SK-N-SH treated with all-trans-retinoic acid at 6 μM for 48 hours (cell line): ENCODE measurements at regions not wholly inside any gene's neighbourhood (a gene's known extent, or its start where the extent isn't known, plus 50 kb on each side); places are given as distances from the start of the nearest gene placed in this dataset.
"Not testable (repeated sequence)": the region's sequence is repeated elsewhere in the genome, so short reads cannot be mapped to it uniquely, and the experiment has no call there.

ENCODE experiments used
- ATAC-seq: fragments of 200-7000 bp; cut with Tn5 transposase; 3 replicates; pipeline ENCODE4 v1.9.1; 2020; ENCODE audit warnings: mild to moderate bottlenecking, moderate library complexity
- ARNTL ChIP-seq: fragments of 450-650 bp; formaldehyde crosslinking; IDR thresholded peaks from 2 replicates; pipeline ENCODE4 v1.5.0; 2020; ENCODE audit warnings: low read depth, mild to moderate bottlenecking, moderate library complexity, borderline replicate concordance
- CSDC2 ChIP-seq: fragments of 250-450 bp; sonication (Bioruptor Pico); IDR thresholded peaks from 2 replicates; pipeline ENCODE4 v1.5.0; 2020; ENCODE audit warnings: mild to moderate bottlenecking, moderate library complexity
- ESRRG ChIP-seq: fragments of 250-450 bp; sonication (Bioruptor Pico); IDR thresholded peaks from 2 replicates; pipeline ENCODE4 v1.6.1; 2021; ENCODE audit warnings: mild to moderate bottlenecking
- GLIS3 ChIP-seq: fragments of 250-450 bp; sonication (Bioruptor Pico); IDR thresholded peaks from 2 replicates; pipeline ENCODE4 v1.5.0; 2020; ENCODE audit warnings: mild to moderate bottlenecking, moderate library complexity
- PPARA ChIP-seq: fragments of 250-450 bp; sonication (Bioruptor Pico); IDR thresholded peaks from 2 replicates; pipeline ENCODE4 v1.5.0; 2020; ENCODE audit warnings: mild to moderate bottlenecking, borderline replicate concordance
- RARB ChIP-seq: fragments of 250-450 bp; sonication (Bioruptor Pico); IDR thresholded peaks from 2 replicates; pipeline ENCODE4 v1.8.0; 2021; ENCODE audit warnings: mild to moderate bottlenecking, moderate library complexity
- SNAI2 ChIP-seq: fragments of 250-450 bp; sonication (Bioruptor Pico); IDR thresholded peaks from 2 replicates; pipeline ENCODE4 v1.5.0; 2020; ENCODE audit warnings: mild to moderate bottlenecking, moderate library complexity
- TCF4 ChIP-seq: fragments of 250-450 bp; sonication (Bioruptor Pico); IDR thresholded peaks from 2 replicates; pipeline ENCODE4 v1.8.0; 2021; ENCODE audit warnings: mild to moderate bottlenecking, moderate library complexity, borderline replicate concordance
- TOX ChIP-seq: fragments of 250-450 bp; sonication (Bioruptor Pico); IDR thresholded peaks from 2 replicates; pipeline ENCODE4 v1.8.0; 2021; ENCODE audit warnings: mild to moderate bottlenecking, moderate library complexity, borderline replicate concordance
- ZC3H10 ChIP-seq: fragments of 250-450 bp; sonication (Bioruptor Pico); IDR thresholded peaks from 2 replicates; pipeline ENCODE4 v1.5.1; 2021; ENCODE audit warnings: mild to moderate bottlenecking, moderate library complexity
- ZFP30 ChIP-seq: fragments of 450-650 bp; formaldehyde crosslinking; IDR thresholded peaks from 2 replicates; pipeline ENCODE4 v1.5.0; 2022; ENCODE audit warnings: mild to moderate bottlenecking, moderate library complexity
- ZNF8 ChIP-seq: fragments of 450-650 bp; formaldehyde crosslinking; IDR thresholded peaks from 2 replicates; pipeline ENCODE4 v1.5.0; 2020; ENCODE audit warnings: mild to moderate bottlenecking, moderate library complexity
- TF ChIP-seq, protein P1 (sequence below): fragments of 250-450 bp; sonication (Bioruptor Pico); IDR thresholded peaks from 2 replicates; pipeline ENCODE4 v1.5.1; 2020; ENCODE audit warnings: low read depth, mild to moderate bottlenecking, moderate library complexity
- TF ChIP-seq, protein P2 (sequence below): fragments of 250-450 bp; sonication (Bioruptor Pico); IDR thresholded peaks from 2 replicates; pipeline ENCODE4 v1.5.1; 2021; ENCODE audit warnings: mild to moderate bottlenecking, moderate library complexity
- TF ChIP-seq, protein P3 (sequence below): fragments of 250-450 bp; sonication (Bioruptor Pico); IDR thresholded peaks from 2 replicates; pipeline ENCODE4 v1.5.0; 2020; ENCODE audit warnings: mild to moderate bottlenecking, moderate library complexity
- TF ChIP-seq, protein P4 (sequence below): fragments of 250-450 bp; sonication (Bioruptor Pico); IDR thresholded peaks from 2 replicates; pipeline ENCODE4 v1.8.0; 2020; ENCODE audit warnings: mild to moderate bottlenecking, moderate library complexity, borderline replicate concordance

DNA sequence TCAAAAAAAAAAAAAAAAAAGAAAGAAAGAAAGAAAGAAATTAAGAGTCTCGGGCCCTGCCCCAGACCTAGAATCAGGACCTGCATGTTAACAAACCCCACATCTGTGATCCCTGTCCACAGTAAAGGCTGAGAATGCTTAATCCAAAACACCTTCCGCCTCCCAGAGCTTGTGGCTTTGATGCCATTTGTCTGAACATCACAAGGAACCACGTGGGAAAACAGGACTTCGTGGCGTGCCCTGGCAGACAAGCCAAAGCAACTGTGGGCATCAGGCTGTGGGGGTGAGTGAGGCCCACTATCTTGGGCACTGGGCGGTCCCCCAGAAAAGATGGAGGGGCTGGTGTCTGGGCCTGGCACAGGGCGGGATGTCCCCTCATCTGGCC is 173.4 kb upstream of the CIBAR2 start:
- no peak; the same call in 2 of the 3 replicates for ATAC-seq

DNA sequence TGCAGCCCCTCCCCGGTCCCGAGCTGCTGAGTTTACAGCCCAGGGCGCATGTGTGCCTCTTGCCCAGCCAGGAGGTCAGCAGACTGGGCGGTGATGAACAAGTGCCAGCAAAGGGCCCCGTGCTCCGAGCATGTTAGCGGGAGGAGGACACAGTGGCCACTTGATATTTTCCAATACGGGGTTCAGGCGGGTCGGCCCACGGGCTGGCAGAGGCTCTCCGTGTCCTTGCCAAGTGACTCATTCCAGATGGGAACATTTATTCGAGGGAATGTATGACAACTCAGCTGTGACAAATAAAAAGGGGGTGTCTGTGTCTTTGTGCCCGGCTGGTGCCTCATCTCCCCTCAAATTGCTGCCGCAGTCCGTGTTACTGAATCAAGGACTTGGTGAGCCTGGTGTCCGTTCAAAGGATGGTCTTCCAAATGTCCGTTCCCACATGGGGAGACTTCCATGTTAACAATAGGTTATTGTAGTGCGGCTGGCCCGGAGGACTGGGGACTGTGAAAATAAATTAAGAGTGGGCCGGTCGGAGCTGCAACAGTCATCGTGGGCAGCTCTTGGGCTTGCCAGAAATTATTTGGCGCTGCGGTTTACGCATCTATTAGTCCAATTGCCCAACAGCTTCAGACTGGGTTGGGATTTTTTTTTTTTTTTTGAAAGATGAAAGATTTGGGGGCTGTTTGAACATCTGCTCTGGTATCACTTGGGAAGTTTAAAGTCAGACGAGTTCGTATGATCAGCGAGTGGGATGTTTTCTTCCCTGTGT is 174.0 kb upstream of the CIBAR2 start:
- no peak for TF ChIP-seq TOX (CRISPR knock-in tag)
- TF ChIP-seq RARB (CRISPR knock-in tag) = no peak
- TF ChIP-seq GLIS3 (CRISPR knock-in tag) = no peak
- no peak for TF ChIP-seq ZNF8 (CRISPR knock-in tag)
- no peak for TF ChIP-seq ZC3H10 (CRISPR knock-in tag)
- TF ChIP-seq, protein P1, sequence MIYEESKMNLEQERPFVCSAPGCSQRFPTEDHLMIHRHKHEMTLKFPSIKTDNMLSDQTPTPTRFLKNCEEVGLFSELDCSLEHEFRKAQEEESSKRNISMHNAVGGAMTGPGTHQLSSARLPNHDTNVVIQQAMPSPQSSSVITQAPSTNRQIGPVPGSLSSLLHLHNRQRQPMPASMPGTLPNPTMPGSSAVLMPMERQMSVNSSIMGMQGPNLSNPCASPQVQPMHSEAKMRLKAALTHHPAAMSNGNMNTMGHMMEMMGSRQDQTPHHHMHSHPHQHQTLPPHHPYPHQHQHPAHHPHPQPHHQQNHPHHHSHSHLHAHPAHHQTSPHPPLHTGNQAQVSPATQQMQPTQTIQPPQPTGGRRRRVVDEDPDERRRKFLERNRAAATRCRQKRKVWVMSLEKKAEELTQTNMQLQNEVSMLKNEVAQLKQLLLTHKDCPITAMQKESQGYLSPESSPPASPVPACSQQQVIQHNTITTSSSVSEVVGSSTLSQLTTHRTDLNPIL (CRISPR knock-in tag) = no peak
- TF ChIP-seq PPARA (CRISPR knock-in tag) = no peak
- peak; percentile 52 for ATAC-seq

More for the DNA sequence above, 173.4 kb upstream of the CIBAR2 start:
- TF ChIP-seq TOX (CRISPR knock-in tag) = no peak
- TF ChIP-seq, protein P2, sequence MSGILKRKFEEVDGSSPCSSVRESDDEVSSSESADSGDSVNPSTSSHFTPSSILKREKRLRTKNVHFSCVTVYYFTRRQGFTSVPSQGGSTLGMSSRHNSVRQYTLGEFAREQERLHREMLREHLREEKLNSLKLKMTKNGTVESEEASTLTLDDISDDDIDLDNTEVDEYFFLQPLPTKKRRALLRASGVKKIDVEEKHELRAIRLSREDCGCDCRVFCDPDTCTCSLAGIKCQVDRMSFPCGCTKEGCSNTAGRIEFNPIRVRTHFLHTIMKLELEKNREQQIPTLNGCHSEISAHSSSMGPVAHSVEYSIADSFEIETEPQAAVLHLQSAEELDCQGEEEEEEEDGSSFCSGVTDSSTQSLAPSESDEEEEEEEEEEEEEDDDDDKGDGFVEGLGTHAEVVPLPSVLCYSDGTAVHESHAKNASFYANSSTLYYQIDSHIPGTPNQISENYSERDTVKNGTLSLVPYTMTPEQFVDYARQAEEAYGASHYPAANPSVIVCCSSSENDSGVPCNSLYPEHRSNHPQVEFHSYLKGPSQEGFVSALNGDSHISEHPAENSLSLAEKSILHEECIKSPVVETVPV (CRISPR knock-in tag) = no peak
- TF ChIP-seq PPARA (CRISPR knock-in tag) = no peak
- TF ChIP-seq, protein P1 (CRISPR knock-in tag) = no peak
- no peak for TF ChIP-seq ZFP30 (CRISPR knock-in tag)
- no peak for TF ChIP-seq ZNF8 (CRISPR knock-in tag)
- no peak for TF ChIP-seq ESRRG (CRISPR knock-in tag)

DNA sequence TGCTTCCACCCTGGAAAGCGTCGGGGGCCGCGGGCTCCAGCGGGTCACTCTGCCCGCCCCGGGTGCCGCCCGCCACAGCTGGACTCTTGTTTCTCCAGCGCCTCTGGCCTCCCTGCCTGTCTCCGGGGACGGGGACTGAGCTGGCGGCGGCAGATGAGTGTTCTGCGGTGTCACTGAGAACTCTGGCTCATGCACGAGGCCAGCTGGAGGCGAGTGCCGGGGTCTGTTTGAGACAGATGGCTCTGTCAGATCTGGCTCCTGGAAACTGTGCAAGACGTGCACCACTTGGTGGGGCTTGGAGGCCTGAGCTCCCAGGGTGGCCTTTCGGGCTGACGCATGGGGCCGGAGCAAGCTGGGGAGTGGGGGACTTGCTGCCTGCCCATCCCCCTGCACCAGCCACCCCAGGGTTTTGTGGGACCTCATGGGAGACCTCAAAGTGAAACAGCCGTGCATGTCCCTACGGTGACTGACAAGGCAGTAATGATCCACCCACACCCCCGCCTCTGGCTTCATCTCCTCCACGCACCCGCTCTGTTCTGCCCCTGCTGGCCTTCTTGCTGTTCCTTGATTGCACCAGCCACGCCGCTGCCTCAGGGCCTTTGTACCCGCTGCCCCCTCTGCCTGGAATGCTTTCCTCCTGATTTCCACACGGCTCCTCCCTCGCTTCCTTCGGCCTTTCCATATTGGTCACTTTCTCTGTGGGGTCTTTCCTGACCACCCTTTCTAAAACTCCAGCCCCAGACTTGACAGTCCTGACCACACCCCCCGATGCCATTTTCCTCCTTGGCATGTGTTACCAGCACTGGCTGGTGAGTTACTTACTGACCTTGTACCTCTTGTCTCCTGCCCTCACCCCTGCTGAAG is 174.9 kb upstream of the CIBAR2 start:
- peak; percentile 60 for ATAC-seq
- TF ChIP-seq ARNTL = no peak
- TF ChIP-seq, protein P3, sequence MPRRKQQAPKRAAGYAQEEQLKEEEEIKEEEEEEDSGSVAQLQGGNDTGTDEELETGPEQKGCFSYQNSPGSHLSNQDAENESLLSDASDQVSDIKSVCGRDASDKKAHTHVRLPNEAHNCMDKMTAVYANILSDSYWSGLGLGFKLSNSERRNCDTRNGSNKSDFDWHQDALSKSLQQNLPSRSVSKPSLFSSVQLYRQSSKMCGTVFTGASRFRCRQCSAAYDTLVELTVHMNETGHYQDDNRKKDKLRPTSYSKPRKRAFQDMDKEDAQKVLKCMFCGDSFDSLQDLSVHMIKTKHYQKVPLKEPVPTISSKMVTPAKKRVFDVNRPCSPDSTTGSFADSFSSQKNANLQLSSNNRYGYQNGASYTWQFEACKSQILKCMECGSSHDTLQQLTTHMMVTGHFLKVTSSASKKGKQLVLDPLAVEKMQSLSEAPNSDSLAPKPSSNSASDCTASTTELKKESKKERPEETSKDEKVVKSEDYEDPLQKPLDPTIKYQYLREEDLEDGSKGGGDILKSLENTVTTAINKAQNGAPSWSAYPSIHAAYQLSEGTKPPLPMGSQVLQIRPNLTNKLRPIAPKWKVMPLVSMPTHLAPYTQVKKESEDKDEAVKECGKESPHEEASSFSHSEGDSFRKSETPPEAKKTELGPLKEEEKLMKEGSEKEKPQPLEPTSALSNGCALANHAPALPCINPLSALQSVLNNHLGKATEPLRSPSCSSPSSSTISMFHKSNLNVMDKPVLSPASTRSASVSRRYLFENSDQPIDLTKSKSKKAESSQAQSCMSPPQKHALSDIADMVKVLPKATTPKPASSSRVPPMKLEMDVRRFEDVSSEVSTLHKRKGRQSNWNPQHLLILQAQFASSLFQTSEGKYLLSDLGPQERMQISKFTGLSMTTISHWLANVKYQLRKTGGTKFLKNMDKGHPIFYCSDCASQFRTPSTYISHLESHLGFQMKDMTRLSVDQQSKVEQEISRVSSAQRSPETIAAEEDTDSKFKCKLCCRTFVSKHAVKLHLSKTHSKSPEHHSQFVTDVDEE (CRISPR knock-in tag) = peak; percentile 70; the same call in 1 of the 2 replicates
- TF ChIP-seq RARB (CRISPR knock-in tag) = no peak
- TF ChIP-seq ZNF8 (CRISPR knock-in tag) = no peak
- no peak for TF ChIP-seq ZFP30 (CRISPR knock-in tag)
- TF ChIP-seq TCF4 (CRISPR knock-in tag) = peak; percentile 77
- TF ChIP-seq, all 23 proteins: peak for 2

DNA sequence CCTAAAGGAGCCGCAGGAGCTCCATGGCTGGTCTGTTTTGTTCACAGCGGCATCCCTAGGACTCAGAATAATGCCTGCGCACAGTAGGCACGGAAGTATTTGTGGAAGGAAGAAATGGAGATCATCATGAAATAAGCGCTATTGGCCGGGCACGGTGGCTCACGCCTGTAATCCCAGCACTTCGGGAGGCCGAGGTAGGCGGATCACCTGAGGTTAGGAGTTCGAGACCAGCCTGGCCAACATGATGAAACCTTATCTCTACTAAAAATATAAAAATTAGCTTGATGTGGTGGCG is 175.5 kb upstream of the CIBAR2 start:
- not testable (repeated sequence) for ATAC-seq

DNA sequence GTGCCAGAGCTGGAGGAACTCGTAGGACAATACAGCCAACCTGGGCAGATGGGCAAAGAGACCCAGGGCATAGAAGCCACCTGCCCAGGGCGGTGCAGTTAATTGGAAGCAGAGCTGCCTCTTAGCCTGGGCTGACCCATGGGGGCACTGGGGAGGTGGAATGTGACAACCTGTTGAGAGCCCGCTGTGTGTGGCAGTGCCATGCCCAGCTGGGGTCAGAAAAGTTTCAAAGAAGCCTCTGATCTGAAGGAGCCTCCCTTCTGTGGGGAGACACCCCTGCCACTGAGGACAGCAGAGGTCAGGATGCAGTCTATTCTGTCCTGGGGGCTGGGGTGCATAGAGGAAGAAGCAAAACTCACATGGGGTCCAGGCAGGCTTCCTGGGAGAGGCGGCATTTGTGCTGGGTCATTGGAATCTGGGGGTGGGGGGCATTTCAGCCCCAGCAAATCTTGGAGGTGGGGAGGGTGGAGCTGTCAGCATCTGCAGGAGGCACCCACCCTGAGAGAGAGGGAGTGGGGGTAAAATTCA is 176.1 kb upstream of the CIBAR2 start:
- ATAC-seq = no peak
- TF ChIP-seq ARNTL = no peak
- TF ChIP-seq SNAI2 = no peak
- TF ChIP-seq GLIS3 (CRISPR knock-in tag) = no peak
- no peak for TF ChIP-seq ESRRG (CRISPR knock-in tag)
- TF ChIP-seq, protein P3 (CRISPR knock-in tag) = no peak
- TF ChIP-seq, protein P4, sequence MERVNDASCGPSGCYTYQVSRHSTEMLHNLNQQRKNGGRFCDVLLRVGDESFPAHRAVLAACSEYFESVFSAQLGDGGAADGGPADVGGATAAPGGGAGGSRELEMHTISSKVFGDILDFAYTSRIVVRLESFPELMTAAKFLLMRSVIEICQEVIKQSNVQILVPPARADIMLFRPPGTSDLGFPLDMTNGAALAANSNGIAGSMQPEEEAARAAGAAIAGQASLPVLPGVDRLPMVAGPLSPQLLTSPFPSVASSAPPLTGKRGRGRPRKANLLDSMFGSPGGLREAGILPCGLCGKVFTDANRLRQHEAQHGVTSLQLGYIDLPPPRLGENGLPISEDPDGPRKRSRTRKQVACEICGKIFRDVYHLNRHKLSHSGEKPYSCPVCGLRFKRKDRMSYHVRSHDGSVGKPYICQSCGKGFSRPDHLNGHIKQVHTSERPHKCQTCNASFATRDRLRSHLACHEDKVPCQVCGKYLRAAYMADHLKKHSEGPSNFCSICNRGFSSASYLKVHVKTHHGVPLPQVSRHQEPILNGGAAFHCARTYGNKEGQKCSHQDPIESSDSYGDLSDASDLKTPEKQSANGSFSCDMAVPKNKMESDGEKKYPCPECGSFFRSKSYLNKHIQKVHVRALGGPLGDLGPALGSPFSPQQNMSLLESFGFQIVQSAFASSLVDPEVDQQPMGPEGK (CRISPR knock-in tag) = no peak
- no peak for TF ChIP-seq CSDC2 (CRISPR knock-in tag)
- TF ChIP-seq, protein P2 (CRISPR knock-in tag) = no peak
- TF ChIP-seq PPARA (CRISPR knock-in tag) = no peak
